Cardiac muscle cell (in vitro differentiated cells and primary cell): ENCODE measurements at regions not wholly inside any gene's neighbourhood (a gene's known extent, or its start where the extent isn't known, plus 50 kb on each side); places are given as distances from the start of the nearest gene placed in this dataset.

Source experiments
- DNase-seq, 2 donors: peaks; one replicate each; pipeline versions ENCODE4 v3.0.0 to v3.0.0-alpha.2; 2010 to 2017; ENCODE audit warnings: low read depth in 1 of 2, low spot score in 1 of 2
- H3K27ac ChIP-seq: fragments of 200-600 bp; sonication (generic); 2 replicates; pipeline ENCODE4 v1.5.1; 2016
- H3K27me3 ChIP-seq: fragments of 200-600 bp; sonication (generic); 2 replicates; pipeline ENCODE4 v1.6.0; 2016; ENCODE audit warnings: control low read depth
- H3K36me3 ChIP-seq: fragments of 200-600 bp; sonication (generic); 2 replicates; pipeline ENCODE4 v1.5.1; 2016; ENCODE audit warnings: control low read depth
- H3K4me1 ChIP-seq: fragments of 200-600 bp; sonication (generic); 2 replicates; pipeline ENCODE4 v1.8.1; 2017; ENCODE audit warnings: low read depth, mild to moderate bottlenecking, mixed run types
- H3K4me3 ChIP-seq: fragments of 200-600 bp; sonication (generic); 2 replicates; pipeline ENCODE4 v1.5.1; 2016; ENCODE audit warnings: mild to moderate bottlenecking
- H3K9me3 ChIP-seq: fragments of 200-600 bp; sonication (generic); 2 replicates; pipeline ENCODE4 v1.5.1; 2017; ENCODE audit warnings: low read depth, mild to moderate bottlenecking, control low read depth
- TF ChIP-seq, protein P1 (sequence below): IDR thresholded peaks from 2 replicates; pipeline ENCODE4 v1.5.1; 2012; ENCODE audit warnings: low read depth, mild to moderate bottlenecking, low read length

DNA sequence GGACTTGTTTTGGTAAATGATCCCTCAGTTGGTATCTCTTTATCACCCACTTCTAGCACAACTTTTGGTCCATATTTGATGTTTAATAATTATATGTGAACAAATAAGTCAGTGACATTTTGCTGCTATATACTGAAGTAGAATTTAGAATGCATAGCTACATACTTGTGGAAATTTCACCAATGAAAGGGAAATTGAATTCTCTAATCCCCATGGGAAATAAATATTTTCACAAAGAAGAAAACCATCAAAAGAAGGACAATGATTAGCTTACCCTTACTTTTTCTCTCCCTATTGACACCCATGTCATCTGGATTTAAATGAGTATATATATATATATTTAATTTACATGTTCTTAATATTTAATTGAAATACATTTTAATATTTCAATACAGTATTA, 94.3 kb upstream of the DAB2 start:
- Histone ChIP-seq H3K9me3 (no peaks in the 10 kb centered on the region), H3K27me3 (no peaks in the 10 kb centered on the region), H3K4me1 (no peaks in the 10 kb centered on the region), H3K36me3 (no peaks in the 10 kb centered on the region), H3K27ac (no peak overlapping the region), H3K4me3 (no peak overlapping the region)
- TF ChIP-seq, protein P1, sequence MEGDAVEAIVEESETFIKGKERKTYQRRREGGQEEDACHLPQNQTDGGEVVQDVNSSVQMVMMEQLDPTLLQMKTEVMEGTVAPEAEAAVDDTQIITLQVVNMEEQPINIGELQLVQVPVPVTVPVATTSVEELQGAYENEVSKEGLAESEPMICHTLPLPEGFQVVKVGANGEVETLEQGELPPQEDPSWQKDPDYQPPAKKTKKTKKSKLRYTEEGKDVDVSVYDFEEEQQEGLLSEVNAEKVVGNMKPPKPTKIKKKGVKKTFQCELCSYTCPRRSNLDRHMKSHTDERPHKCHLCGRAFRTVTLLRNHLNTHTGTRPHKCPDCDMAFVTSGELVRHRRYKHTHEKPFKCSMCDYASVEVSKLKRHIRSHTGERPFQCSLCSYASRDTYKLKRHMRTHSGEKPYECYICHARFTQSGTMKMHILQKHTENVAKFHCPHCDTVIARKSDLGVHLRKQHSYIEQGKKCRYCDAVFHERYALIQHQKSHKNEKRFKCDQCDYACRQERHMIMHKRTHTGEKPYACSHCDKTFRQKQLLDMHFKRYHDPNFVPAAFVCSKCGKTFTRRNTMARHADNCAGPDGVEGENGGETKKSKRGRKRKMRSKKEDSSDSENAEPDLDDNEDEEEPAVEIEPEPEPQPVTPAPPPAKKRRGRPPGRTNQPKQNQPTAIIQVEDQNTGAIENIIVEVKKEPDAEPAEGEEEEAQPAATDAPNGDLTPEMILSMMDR, result no peak
- no peak for DNase-seq

DNA sequence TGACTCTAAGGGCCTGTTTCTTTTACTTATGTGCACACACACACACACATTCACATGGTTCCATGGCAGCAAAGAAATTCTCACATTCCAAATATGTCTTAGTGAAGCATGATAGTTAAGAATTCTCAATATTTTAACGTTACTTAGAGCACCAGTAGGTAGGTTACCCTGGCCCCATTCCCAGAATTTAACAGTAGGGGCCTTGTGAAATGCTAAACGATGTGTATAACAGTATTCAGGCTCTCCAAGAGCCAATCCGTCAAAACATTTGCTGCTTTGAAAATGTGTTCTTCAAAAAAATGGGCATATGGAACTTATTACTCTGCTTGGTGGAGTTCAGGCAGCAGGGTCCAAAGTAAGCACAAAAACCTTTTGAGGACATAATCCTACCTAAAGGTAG, 93.7 kb upstream of the DAB2 start:
- Histone ChIP-seq H3K4me3 (no peak overlapping the region), H3K27ac (no peak overlapping the region), H3K27me3 (no peaks in the 10 kb centered on the region), H3K4me1 (no peaks in the 10 kb centered on the region), H3K9me3 (no peaks in the 10 kb centered on the region), H3K36me3 (no peaks in the 10 kb centered on the region)
- TF ChIP-seq, protein P1, result no peak
- peak in 1 of 2 donors; percentile 91 for DNase-seq

DNA sequence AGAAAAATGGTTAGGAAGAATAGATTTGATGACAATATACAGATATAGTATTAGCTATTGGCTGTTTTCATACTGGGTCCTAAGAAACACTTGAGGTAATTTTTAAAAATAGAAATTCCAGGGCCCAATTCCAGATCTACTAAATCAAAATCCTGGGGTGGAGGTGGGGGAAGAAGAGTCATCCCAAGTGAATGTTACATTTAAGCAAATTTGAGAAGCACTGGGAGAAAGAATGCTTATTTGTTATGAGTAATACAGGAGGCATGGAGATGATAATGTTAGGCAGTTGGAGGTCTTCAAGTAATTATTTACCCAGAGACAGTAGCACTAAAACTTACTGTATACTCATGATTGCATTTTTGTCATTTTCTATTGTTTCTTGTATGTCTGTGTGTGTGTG, 93.0 kb upstream of the DAB2 start:
- TF ChIP-seq, protein P1, result no peak
- Histone ChIP-seq H3K4me1 (no peaks in the 10 kb centered on the region), H3K27me3 (no peaks in the 10 kb centered on the region), H3K9me3 (no peaks in the 10 kb centered on the region), H3K4me3 (no peak overlapping the region), H3K27ac (no peak overlapping the region), H3K36me3 (no peaks in the 10 kb centered on the region)
- peak in 1 of 2 donors; percentile 86 for DNase-seq

DNA sequence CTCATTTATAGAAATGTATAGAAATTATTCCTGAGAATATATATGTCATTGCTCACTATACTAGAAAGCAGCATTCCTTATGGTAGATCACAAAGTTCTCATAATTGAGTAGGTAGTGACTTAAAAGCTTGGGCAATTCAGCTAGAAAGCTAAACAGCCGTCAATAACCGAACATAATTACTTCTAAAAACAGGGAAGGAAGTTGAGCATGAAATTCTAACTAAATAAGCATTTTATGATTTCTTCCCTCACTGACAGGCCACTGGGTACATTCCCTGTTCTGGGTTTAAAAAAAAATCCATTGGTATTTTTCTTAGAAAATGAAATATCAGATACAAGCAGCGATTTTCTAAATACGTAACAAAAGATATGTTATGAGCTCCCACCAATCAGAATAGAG, 91.1 kb upstream of the DAB2 start:
- Histone ChIP-seq H3K36me3 (no peaks in the 10 kb centered on the region), H3K4me3 (no peak overlapping the region), H3K9me3 (no peaks in the 10 kb centered on the region), H3K27ac (no peak overlapping the region), H3K27me3 (no peaks in the 10 kb centered on the region), H3K4me1 (no peaks in the 10 kb centered on the region)
- TF ChIP-seq, protein P1, result no peak
- no peak for DNase-seq

DNA sequence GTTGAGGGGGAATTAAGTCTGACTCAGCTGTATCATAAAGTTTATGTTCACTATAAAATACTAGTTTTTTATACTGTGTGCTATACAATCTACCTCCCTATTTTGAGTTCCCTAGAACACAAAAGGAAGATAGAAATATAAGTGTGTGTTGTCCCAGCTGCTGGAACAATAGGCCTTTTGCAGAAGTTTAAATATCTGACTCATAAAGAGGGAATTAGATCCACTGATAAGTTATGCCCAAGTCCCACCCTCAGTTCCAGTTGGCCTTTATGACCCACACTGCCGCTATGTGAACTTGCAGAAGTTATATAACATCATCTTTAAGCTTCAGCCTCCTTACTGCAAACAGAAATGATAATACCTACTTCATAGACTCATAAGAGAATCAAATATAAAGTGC, 88.5 kb upstream of the DAB2 start:
- Histone ChIP-seq H3K27ac (no peak overlapping the region), H3K4me1 (no peaks in the 10 kb centered on the region), H3K36me3 (no peaks in the 10 kb centered on the region), H3K27me3 (no peaks in the 10 kb centered on the region), H3K9me3 (no peaks in the 10 kb centered on the region), H3K4me3 (no peak overlapping the region)
- no peak for DNase-seq
- TF ChIP-seq, protein P1, result no peak

DNA sequence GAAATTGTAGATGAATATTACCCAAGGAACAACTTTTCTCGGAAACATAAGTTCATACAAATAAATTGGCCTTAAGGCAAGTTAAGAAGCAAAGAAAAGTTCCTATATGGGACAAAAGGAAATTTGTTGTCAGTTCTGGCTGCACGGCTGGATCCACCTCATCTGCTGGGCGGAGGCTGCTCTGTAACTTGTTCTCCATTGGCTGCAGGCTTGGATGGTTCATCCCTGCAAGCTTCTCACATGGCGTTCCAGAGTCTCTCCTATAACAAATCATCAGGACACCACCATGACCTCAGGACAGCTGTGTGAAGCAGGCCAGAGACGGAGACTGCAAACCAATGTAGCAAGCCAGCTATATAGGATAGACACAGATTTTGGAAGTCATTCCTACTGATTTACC, 81.4 kb upstream of the DAB2 start:
- Histone ChIP-seq H3K9me3 (no peaks in the 10 kb centered on the region), H3K36me3 (no peaks in the 10 kb centered on the region), H3K27me3 (no peaks in the 10 kb centered on the region), H3K4me1 (peaks cover 6% of the 10 kb centered on the region), H3K27ac (no peak overlapping the region), H3K4me3 (no peak overlapping the region)
- no peak for DNase-seq
- TF ChIP-seq, protein P1, result no peak
